Inflammatory macrophage treated with lipopolysaccharide for 4 hours (primary cell): ENCODE measurements at regions not wholly inside any gene's neighbourhood (a gene's known extent, or its start where the extent isn't known, plus 50 kb on each side); places are given as distances from the start of the nearest gene placed in this dataset.
"Not testable (repeated sequence)": the region's sequence is repeated elsewhere in the genome, so short reads cannot be mapped to it uniquely, and the experiment has no call there.

Experiments
- DNase-seq: peaks from one replicate; pipeline ENCODE4 v3.0.0-alpha.2; 2020

DNA sequence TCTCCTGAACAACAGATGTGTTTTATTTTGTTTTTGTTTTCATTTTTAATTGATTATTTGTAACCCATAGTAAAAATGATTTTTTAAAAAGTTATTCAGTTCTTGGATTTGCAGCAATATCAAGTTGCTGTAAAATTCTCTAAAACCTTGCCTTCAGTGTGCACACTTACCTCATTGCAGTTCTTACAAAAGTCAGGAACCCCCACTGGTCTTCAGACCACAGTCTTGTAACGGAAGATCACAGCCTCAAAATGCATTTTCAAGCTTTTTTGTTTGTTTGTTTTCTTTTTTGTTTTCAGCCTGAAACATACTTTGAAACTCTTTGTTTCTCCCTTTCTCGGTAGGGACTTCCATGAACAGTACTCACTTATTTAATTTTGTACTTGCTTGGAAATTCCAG is 1012.8 kb upstream of the GYPC start:
- DNase-seq: no peak

DNA sequence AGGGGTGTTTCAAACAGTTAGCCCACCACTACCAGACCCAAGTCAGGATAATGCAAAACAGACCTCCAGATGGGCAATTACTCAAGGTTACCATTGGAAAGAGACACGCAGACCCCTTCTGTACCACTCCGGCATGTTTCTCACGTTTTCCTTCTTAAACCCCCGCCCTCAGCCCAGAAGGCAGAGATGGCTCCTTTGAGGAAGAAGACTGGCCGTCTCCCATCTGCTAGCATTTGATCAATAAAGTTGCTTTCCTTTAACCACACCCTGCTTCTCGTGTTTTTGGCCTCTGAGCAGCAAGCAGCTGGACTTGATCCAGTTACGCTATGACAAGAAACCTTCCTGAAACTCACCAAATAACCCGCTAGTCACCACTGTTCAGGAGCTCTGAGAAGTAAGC is 1012.4 kb upstream of the GYPC start:
- DNase-seq: no peak

DNA sequence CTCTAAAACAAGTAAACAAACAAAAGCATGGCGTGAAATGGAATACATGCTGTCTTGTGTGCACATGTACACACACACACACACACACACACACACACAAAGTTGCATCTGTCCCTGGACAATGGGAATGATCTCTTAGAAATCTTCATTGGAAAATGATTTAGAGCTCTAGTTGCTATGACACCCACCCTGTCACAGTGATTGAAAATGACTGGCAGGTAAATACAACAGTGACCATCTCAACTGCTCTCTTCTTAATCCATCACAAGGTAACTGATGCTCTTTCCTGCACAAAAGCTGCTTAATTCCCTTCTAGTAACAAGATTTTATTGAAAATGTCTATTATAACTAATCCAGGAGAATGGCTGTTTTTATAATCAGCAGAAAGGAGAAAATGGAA is 1011.7 kb upstream of the GYPC start:
- DNase-seq: no peak

DNA sequence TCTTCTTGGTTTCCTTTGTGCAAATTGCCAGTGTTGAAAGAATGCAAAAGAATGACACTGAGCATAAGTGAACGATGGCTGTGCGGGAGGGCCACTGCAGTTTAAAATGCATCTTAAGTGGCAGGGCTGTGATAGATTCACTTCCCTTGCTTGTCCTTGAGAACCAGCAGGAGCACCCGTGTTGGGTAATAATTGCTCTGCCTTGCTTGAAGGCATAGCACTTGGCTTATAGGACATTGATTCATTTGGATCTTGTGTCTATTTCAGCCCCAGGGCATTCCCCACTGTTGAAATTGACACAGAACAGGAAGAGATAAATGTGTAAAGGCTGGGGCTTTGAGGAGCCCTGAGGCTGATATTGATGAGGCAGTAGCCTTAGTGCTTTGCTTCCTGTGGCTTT is 1003.7 kb upstream of the GYPC start:
- no peak for DNase-seq

DNA sequence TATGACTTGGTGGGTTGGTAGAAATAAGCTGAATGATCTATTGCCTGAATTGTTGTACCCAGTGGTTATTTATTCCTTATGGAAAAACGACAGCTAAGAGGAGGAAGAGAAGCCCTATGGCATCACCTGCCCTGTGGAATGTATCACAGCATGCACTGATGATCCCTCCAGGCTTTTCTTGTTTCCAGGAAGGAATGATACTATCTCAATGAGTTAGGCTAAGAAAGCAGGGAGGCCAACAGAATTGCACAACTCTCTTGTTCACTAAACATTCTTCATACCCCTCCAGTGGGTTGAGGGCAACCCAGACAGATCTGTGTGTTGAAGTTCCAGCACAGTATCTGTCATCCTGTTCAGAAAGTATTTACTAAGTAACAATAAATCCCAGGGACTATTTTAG is 1001.7 kb upstream of the GYPC start:
- DNase-seq: no peak

DNA sequence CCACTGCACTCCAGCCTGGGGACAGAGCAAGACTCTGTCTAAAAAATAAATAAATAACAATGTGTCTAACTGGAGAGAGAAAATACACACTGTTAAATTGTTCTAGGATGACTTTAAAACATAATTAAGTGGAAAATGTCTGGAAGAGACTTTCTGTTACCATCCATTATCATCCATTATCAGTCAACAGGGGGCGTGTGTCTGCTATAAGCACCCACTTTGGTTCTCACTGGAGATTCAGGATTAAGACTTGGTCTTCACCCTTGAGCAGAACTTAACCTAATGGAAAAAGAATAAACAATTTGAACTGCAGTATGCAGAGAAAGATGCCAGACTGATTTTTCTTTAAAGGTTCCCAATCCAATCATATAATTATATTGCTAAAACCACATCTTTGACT is 999.8 kb upstream of the GYPC start:
- DNase-seq: no peak

DNA sequence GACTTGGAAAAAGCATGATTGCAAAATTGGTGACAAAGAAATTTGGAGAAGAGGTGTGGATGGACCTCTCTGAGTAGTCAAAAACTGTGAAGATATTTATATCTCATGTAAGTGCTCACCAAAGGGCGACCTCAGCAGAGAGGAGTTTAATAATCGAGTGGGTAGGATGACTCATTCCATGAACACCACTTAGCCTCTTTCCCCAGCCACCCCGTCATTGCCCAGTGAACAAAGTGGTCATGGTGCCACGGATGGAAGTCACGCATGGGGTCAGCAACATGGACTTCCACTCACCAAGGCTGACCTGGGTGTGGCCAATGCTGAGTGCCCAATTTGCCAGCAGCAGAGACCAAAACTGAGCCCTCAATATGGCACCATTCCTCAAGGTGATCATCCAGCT is 997.4 kb upstream of the GYPC start:
- DNase-seq: no peak

DNA sequence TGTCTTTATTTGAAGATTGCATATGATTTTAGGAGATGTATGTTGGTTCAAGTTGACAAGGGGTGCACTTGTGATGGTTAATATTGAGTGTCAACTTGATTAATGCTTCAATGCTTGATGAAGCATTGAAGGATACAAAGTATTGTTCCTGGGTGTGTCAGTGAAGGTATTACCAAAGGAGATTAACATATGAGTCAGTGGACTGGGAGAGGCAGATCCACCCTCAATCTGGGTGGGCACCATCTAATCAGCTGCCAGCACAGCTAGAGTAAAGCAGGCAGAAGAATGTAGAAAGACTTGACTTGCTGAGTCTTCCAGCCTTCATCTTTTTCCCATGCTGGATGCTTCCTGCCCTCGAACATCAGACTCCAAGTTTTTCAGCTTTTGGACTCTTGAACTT is 995.6 kb upstream of the GYPC start:
- not testable (repeated sequence) for DNase-seq

DNA sequence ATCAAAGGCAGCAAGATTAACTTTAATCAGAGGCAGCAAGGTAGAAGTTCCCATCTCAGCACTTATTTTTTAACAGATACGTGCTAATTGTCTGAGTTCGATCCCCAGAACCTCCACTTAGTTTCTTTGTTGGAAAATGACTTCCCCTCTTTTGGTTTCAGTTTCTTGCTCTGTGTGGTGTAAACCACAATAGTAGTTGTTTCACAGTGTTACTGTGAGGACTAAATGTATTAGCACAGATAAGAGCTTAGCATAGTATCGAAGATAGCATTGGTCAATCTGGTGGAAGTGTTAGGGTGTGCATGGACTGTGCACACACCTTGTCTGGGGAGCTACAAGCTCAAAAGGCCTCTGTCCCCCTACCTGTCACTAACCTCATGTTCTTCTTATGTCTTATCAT is 988.3 kb upstream of the GYPC start:
- DNase-seq: no peak

DNA sequence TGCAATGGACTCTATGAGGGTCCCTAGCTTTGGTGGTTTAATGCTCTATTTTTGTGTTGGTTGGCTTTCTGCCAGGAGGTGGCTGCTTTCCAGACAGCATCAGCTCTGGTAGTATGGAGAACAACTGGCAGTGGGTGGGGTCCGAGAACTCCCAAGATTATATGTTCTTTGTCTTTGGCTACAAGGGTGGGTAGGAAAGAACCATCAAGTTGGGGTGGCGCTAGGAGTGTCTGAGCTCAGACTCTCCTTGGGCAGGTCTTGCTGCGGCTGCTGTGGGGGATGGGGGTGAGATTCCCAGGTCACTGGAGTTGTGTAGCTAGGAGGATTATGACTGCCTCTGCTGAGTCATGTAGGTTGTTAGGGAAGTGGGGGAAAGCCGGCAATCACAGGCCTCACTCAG is 976.1 kb upstream of the GYPC start:
- DNase-seq: no peak

DNA sequence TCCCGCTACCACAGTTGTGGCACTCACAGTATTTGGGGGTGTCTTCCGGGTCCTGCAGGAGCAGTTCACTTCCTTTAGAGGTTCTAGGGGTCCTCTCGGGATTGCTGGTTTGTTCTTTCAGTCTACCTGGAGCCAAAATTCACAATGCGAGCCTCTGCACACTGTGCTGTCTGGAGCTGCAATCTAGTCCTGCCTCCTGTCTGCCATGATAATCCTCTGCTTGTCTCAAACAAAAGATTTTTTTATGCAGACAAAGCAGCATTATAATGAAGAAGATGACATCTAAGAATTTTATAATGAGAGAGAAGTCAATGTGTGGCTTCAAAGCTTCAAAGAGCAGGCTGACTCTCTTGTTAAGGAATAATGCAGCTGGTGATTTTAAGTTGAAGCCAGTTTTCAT is 975.1 kb upstream of the GYPC start:
- no peak for DNase-seq

DNA sequence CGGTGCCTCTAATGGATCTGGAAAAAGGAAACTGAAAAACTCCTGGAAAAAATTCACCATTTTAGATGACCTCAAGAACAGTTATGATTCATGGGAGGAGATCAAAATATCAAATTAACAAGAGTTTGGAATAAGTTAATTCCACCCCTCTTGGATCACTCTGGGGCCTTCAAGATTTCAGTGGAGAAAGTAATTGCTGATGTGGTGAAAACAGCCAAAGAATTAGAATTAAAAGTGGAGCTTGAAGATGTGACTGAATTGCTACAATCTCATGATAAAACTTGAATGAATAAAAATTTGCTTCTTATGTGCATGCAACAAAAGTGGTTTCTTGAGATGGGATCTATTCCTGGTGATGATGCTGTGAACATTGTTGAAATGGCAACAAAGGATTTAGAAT is 974.4 kb upstream of the GYPC start:
- no peak for DNase-seq

DNA sequence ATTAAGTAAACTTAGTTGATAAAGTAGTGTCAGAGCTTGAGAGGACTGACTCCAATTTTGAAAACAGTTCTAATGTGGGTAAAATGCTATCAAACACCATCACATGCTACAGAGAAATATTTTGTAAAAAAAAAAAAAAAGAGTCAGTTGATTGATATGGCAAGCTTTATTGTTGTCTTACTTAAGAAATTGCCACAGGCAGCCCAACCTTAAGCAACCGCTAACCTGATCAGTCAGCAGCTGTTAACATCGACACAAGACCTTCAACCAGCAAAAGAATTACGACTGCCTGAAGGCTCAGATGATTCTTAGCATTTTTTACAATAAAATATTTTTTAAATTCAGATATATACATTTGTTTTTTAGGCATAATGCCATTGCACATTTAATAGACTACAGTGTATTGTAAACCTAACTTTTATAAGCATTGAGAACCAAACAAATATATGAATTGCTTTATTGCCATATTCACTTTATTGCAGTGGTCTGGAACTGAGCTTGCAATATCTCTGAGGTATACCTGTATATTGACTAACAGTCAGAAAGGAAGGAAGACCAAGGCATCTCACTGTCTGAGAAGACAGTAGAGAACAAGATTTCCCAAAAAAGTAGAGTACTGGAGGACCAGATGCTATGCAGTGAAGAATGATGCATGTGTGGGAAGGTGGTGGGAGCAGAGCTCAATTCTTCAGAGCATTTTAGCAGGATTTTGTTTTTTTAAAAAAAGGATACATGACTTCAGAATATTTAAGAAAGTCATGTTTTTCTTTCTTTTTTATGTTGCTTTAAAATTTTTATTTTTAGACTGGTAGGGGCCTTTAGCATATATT is 973.8 kb upstream of the GYPC start:
- no peak for DNase-seq

DNA sequence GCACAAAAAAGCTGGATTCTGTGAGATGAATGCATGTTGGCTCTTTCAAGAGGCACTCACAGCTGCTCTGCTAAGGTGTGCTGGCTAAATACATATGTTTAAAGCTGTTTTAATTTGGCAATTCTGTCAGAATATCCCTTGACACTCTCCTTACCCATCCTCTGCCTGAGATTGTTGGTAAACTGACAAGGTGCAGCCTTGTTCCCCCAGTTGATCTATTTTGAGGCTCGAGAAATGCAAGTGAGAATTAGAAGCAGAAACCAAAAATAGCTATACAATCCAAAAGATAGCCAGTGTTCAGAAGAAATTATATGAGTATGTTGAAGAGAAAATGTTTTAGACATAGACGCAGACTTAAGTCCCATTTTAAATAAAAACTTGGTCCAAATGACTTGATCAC is 971.7 kb upstream of the GYPC start:
- DNase-seq: no peak

DNA sequence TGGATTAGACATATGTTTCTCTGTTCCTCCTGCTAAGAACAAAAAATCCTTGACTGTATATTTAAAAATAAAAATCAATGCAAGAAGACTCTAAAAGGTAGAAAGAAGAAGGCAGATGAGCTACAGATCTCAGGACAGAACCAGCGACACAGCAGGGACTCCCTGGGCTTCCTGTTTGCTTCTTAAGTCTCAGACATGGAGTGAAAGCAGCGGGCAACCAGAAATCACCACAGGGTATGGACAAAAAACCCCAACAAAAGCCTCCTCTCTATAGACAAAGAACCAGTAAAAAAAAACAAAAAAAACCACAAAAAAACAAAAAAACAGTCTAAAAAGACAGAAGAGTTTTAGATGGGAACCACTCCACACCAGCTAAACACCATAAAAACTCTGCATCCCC is 971.0 kb upstream of the GYPC start:
- no peak for DNase-seq

DNA sequence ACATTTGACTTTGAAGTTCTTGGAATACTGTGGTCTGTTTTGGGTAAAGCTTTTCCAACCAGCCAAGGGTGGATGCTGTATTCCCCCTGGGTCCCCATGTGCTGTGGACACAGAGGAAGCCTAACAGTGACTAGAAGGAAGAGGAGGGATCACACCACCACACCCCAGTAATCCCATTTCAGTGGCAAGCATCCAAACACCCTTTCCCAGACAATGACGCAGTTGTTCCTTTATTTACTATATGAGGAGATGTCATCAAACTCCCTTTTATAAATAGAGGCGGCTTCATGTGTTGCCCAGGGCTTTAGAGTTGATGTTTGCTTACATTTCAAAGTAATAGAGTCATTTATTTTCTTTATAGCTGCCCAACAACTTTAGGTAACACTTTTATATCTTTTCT is 959.4 kb upstream of the GYPC start:
- no peak for DNase-seq

DNA sequence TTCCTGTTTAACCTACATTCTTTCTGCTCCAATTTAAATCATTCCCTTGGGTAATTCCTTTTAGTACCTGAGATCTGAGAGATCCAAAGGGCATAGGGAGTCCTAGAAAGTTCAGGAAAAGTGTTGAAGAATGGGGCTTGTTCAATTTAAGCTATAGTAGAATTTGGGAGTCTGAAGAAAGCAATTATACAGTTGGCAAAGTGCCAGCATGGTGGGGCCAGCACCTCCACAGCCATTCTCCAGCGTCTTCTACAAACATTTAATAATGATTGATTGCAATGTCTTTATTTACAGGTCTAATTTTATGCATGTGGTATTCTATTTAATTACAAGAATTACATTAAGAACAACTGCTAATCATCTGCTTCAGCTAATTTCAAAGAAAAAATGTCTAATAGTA is 957.7 kb upstream of the GYPC start:
- DNase-seq: no peak

DNA sequence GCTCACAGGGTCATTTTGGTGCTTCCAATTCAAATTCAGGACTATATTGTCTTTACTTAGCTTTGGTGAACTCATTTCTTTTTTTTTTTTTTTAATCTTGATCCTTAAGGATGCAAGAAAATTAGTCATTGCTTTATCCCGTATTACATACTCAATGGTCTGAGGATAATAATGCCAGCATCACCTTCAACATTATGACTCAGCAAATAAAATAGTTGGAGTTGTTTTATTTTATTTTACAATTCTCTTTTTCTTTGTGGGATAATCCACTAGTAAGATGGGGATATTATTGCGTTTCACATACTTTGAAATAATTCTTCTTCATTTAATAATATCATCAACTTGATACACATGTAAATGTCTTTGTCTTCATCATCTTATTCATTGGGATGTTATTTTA is 954.9 kb upstream of the GYPC start:
- no peak for DNase-seq

DNA sequence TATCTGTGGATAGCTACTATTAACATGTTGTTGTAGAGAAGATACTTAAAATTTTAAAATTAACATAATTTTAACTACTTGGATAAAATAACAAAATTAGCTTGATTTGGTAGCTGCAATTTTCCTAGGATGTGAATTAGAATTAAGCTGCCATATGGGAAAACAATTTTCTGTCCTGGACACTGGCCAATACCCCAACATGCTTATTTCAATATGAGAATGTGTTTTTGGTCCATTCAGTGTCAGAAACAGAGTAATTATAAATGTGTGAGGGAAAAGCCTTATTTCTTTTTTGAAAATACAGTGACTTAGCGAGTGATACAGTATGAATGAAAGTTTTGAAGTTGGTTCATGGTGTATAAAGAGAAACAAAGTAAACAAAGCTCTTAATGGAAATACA is 948.3 kb upstream of the GYPC start:
- DNase-seq: no peak

DNA sequence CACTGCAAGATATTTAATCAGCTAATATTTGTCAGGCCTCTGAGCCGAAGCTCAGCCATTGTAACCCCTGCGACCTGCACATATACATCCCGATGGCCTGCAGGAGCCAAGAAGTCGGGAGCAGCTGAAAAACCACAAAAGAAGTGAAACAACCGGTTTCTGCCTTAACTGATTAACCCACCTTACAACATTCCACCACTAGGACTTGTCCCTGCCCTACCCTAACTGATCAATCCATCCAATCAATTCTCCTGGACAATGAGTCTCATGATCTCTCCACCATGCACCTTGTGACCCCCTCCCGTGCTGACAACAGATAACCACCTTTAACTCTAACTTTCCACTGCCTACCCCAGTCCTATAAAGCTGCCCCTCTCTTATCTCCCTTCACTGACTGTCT is 945.4 kb upstream of the GYPC start:
- no peak for DNase-seq

DNA sequence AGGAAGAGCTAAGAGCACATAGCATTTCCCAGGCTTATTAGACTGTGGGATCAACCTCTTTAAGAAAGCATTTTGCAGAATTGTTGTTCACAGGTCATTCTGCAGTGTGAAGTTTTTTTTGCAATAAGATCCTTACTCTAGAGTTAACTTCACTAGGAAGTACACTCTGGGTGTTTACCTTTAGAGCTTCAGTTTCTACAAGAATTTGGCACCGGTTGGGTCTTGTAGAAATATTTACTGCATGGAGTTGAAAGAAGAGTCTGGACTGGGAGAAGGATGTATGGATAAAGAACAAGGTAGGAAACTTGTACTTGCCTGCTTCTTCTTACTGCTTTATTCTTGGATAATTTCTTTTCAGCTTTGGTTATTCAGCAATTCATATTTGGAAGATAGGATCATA is 944.9 kb upstream of the GYPC start:
- DNase-seq: no peak

DNA sequence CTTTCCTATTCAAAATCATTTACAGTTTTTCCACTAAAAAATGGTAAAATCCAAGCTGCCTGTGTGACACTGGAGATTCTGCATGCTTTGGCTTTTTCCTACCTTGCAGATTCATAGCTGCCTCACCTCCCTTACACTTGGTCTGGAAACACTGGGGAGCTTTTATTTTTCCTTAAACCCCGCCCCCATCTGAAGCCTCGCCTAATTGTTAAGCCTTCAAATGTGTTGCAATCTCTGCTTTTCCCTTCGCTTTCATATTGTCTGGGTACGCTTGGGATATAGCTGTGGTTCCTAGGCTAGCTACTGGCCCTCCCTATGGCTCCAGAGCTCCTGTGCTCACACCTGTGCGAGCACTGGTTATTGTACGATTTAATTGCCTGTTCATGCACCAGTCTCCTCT is 942.4 kb upstream of the GYPC start:
- DNase-seq: no peak

DNA sequence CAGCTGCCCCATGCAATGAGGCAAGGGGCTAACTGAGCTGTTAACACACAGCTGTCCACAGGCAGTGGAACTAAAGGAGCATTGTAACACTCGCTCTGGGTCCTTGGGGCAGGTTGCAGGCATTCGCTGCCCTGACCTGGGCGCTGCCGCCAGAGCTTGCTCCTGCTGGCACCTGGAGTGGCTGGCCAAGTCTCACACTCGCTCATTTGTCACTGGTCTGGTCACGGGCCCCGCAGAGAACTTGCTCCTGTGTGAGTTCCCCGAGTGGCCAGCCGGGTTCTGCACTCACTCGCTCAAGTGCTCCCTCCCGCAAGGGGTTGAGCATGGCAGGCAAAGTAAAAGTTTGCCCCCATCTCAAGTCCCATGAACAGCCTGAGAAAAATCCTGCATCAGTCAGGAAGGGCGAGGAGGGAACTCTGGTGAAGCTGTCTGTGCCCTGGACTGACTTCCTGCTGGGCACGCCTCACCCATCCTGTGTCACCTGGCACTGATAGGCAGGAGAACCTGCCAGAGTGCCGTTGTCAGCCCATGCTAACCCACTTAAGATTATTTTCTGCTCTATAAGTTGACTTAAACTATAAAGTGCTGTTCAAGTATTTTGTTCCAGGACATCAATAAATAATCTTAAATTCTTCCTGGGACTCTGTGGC is 934.8 kb upstream of the GYPC start:
- DNase-seq: no peak

DNA sequence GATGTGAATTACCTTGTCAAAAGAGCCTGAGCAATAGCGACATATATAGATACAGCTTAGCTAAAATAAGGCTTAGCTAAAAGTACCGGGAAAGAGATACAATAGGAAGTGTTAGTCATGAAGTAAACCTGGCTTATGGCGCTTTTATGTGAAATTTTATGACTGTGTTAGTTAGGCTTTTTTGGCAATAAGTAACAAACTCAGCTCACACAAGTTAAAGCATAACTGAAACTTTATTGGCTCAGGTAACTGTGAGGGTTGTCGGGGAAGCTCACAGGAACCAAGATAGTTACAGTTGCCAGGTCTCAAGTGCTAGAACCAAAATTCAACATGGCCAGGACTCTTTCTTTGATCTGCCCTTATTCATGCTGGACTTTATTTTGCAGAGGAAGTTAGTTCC is 925.0 kb upstream of the GYPC start:
- no peak for DNase-seq

DNA sequence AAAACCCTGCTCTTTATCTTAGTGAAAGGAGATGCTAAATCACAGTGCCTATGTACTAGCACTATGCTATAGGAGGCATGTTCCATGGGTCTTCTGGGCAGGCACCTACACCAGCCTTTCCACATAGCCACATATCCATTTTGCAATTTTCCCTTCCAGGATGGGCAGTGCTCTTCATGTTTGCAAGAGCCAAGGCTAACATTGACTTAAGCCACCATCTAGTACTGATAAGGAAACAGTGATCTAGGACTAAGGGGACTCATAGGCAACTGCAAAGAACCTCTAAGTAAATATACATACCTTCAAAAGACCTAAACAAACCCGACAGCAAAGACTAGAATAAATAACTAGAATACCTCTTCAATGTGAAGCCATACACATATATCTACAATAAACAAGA is 919.7 kb upstream of the GYPC start:
- DNase-seq: no peak
